NCI-H2107 treated with DMSO at 0.1 percent for 48 hours (cell line): ENCODE measurements at regions not wholly inside any gene's neighbourhood (a gene's known extent, or its start where the extent isn't known, plus 50 kb on each side); places are given as distances from the start of the nearest gene placed in this dataset.
"Not testable (repeated sequence)": the region's sequence is repeated elsewhere in the genome, so short reads cannot be mapped to it uniquely, and the experiment has no call there.

Source experiments
- DNase-seq: peaks from one replicate; lab custom pipeline; 2025; ENCODE audit not compliant: unreplicated experiment; lab: John Stamatoyannopoulos, UW

- DNase-seq, result no peak
Observed at GRCh38 chr3:72171946-72172345, 387.0 kb upstream of the PROK2 start.

- DNase-seq, result no peak
Observed at GRCh38 chr3:72171463-72171881, 386.5 kb upstream of the PROK2 start.

- DNase-seq, result no peak
Observed at GRCh38 chr3:72169561-72170472, 384.9 kb upstream of the PROK2 start.

- no peak for DNase-seq
Observed at GRCh38 chr3:72169120-72169519, 384.2 kb upstream of the PROK2 start.

GRCh38 chr3:72165808-72166207 is 380.9 kb upstream of the PROK2 start:
- no peak for DNase-seq

- DNase-seq, result no peak
Observed at GRCh38 chr3:72165317-72165716, 380.4 kb upstream of the PROK2 start.

GRCh38 chr3:72164635-72164978 is 379.7 kb upstream of the PROK2 start:
- DNase-seq, result no peak

- DNase-seq, result no peak
Observed at GRCh38 chr3:72163809-72164634, 379.1 kb upstream of the PROK2 start.

- no peak for DNase-seq
Observed at GRCh38 chr3:72162649-72163184, 377.8 kb upstream of the PROK2 start.

- no peak for DNase-seq
Observed at GRCh38 chr3:72161881-72162595, 377.1 kb upstream of the PROK2 start.

- not testable (repeated sequence) for DNase-seq
Observed at GRCh38 chr3:72161285-72161684, 376.3 kb upstream of the PROK2 start.

- DNase-seq, result no peak
Observed at GRCh38 chr3:72160351-72160750, 375.4 kb upstream of the PROK2 start.

- DNase-seq, result no peak
Observed at GRCh38 chr3:72159487-72159886, 374.5 kb upstream of the PROK2 start.

- DNase-seq, result peak; percentile 19
Observed at GRCh38 chr3:72158639-72159326, 373.8 kb upstream of the PROK2 start.

- no peak for DNase-seq
Observed at GRCh38 chr3:72157748-72158638, 373.0 kb upstream of the PROK2 start.

GRCh38 chr3:72155391-72156064 is 370.6 kb upstream of the PROK2 start:
- DNase-seq, result no peak

GRCh38 chr3:72154391-72155335 is 369.7 kb upstream of the PROK2 start:
- no peak for DNase-seq
